NCI-H524 (cell line): ENCODE measurements at regions not wholly inside any gene's neighbourhood (a gene's known extent, or its start where the extent isn't known, plus 50 kb on each side); places are given as distances from the start of the nearest gene placed in this dataset.

Experiments used
- DNase-seq, 2 experiments: peaks; one replicate each; lab custom pipeline; 2025; lab: John Stamatoyannopoulos, UW

DNA sequence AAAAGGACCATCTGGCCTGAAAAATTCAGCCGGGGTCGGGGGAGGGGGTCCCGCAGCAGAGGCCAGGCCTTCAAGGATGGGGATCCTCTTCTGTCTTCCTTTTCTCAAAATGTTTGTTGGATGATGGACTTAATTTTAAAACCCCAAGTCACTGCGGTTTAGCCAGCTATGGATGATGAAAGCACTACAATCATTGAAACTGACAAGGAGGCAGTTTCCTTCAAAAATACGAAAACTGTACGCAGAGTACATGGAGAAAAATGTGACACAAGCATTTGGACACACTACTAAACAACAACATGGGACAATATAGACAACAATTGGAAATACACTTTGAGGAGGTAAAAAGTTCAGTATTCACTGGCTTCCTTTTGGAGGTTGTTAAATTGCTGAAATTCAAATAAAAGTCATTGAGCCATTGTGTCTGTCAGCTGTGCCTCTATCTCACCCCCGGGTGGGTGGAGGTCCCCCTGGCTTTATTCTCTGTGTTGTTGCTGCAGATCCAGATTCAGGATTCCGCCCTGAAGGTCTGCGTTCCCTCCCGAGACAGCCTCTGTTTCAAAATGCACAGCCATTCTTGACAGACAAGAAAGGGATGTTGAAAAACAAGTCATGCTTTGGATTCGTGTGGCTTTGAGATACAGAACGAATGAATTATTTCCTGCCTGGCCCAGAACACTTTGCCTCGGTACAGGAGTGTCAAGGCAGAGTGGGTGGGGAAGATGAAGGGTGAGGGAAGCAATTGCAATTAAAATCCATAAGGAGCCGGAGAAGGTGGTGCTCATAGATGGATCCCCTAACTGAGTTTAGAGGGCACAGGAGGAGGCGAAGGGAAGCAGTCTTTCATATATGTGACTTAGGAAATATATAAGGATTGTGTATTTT lies 118.2 kb downstream of the TTLL2 start:
- no peak for DNase-seq

DNA sequence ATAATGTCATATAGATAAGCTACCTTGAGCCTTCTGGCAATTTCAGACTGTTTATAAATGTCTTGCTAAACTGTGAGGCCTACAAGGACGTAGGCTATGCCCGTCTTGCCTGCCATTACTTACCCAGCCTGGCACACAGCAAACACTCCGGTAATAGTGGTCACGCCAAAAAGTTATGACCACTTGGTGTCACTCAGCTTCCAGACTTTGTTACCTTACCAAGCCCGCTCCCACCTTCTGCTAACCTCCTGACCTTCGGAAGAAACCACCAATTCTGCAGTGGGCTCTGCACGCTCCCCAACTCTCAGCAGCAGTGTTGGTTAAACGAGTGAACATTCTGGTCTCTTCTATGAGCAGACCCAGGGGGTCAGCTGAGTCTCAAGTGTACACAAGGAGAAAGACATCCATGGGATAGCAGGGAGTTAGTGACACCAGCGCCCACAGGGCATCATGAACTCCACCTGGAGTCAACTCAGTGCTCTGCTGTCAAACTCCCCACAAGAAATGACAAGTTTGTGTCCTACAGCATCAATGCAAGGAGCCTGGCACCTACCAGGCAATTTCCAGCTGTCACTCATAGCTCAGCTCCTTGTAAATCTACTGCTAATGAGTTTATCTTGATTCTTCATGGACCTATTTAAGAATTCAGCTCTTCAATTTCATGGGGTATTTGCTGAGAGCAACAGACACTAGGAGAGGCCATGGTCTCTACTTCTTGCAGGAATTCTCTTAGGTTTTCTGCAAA lies 119.9 kb downstream of the TTLL2 start:
- DNase-seq, result no peak

DNA sequence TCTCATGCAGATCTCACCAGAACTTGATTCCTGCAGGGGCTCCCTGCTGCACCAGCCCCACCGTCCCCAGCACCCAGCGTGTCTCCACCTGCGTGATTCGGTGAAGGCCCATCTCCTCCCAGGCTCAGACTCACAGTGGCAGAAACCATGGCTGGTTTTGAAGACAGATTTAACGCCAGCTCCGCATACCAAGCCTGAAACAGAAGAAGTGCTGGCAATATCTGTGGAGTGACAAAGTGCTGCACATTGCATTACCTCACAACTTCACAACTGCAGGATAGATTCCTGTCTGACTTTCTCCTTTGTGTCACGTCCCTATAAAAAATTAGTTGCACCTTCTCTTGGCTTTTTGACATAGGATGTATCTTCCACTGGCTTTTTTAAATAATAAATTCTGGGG lies 120.7 kb downstream of the TTLL2 start:
- no peak for DNase-seq

DNA sequence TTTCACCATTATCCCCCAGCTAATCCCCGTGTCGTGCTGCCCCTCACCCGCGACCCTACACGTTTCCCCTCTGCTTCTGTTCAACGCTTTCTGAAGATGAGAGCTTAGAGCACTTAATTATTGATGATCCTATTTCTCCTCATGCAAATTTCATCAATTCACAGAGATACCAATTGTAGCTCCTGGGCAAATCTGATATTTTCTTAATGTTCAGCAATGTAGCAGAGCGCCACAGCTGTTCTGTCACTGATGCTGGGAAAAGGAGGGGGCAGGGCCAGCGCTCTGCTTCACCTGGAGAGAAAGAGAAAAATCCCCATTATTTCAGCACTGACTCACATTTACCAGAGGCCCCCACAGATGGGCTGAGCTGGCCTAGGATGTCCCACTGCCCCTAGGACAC lies 121.2 kb downstream of the TTLL2 start:
- DNase-seq, result no peak

DNA sequence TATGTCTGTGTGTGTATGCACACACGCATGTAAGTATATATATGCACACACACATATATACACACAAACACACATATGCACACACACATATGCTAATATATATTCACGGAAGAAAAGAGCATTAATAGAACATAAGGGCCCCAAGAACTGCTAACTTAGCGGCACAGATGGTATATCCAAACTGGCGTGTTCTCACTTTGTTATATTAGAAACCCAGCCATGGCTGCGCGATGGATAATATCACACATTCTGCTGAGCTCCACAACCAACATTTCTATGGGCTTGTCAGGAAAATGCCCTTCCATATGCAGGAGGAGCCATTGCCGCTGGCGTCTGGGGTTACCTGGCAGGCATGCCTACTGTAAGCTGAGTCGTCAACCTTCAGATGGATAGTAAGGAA lies 122.1 kb downstream of the TTLL2 start:
- no peak for DNase-seq

DNA sequence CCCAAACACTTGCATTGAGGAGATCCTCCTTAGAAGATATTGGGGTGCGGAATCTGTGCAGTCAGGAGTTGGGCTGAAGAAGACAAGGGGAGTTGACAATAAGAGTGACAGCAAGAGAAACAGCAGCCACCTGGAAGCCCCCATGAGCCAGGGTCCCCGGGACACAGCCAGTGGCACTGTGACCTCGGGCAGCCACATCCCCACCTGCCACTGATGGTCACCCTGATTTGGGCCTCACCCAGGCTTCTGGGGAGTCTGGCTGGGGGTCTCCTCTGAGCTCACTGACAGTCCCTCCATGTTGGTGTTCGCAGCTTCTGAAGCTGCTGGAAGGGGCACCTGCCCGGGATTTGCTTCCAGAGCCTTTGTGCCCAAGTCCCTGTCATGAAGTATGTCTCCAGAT lies 123.5 kb downstream of the TTLL2 start:
- no peak for DNase-seq

DNA sequence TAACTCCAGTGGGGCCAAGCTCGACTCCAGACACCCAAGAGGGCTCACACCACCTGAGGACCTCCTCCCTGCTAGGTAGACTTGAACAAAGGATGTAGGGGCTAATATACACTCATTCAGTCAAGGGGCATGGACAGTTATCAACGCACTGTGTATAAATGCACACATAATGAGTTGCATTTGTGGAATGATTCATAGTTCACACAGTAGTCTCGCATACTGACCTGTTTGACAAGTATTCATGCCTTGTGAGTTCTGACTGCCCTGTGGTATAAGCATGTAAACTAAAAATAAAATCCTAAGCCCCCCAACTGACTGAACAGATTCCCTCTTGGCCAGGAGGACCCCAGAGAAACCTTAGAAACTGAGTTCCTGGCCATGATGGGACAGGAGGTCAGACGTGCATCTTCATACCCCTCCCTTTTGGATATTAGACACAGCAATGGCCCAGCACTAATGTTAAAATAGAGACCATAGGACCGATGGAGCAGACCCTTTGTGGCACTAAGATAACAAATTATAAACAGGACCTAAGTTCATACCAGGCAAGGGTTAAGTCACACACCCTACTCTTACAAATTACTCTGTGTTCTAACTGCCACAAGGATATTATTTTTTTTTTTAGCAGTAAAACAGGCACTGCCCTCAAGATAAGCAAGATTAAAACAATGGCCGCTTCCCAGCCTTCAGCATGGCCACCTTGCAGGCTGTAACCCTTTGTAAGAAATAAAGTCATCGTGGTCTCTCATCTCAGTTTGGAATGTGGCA lies 124.4 kb downstream of the TTLL2 start:
- no peak for DNase-seq

DNA sequence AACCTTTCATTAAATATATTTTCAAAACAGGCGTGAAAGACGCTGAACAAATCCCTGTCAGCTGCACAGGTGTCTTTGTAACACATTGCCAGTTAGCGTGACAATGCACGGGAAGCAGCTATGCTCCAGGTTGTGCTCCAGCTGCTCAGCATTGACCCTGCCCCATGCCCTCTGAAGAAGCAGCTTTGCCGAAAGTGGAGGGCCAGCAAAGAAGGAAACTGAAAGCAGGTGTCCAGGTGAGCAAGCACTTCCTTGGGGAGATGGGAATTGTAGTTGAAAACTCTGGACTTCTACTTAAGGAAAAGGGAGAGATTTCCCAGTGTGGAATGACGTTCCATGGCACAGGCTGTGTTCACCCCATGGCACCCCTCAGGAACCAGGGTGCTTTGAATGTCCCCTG lies 125.7 kb downstream of the TTLL2 start:
- no peak for DNase-seq

DNA sequence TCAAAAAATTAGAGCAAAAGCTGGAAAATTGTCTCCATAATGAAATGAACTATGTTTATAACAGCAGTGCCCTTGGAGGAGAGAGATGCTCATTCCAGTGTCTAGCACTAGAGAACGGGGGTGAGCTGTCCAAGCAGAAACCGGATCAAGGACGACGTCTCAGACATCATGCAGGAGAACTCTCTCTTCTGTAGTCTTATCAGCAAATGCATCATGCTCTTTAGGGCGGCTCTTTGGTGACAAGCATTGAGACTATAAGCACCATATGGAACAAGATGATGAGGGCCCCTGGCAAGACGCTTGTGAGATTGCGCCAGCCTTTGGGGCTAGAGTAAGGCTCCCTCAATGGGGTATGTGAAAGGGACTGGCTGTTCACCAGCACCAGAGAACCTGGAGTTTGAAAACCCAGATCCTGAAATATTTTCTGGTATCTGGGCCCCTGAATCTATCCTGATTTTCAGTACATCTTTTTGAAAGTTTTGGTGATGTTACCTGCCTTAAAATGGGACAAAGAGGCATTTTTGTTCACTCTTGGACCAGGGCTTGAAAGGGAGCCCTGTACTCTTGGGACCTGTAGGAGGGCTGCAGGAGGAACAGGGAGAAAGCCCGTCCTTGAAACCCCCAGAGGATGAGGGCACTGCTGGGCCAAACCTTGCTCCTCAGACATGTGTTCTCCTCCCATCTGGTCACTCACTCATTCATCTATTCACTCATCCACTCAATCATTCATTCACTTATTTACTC lies 127.6 kb downstream of the TTLL2 start:
- DNase-seq, result peak in 1 of 2 experiments; percentile 26

DNA sequence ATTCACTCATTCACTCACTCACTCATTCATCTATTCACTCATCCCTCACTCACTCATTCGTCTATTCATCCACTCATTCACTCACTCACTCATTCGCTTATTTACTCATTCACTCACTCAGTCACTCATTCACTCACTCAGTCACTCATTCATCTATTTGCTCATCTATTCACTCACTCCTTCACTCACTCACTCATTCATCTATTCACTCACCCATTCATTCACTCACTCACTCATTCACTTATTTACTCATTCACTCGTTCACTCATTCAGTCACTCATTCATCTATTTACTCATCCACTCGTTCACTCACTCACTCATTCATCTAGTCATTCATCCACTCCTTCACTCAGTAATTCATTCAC lies 128.2 kb downstream of the TTLL2 start:
- DNase-seq, result no peak

DNA sequence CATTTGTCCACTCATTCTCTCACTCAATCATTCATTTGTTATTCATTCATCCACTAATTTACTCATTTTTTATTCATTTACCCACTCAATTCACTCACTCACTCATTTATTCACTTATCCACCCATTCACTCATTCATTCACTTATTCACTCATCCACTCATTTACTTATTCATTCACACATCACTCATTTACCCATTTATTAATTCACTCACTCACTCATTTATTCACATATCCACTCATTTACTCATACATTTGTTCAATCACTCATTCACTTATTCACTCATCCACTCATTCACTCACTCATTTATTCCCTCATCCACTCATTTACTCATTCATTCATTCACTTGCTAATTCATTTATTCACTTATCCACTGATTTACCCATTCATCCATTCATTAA lies 129.1 kb downstream of the TTLL2 start:
- no peak for DNase-seq

DNA sequence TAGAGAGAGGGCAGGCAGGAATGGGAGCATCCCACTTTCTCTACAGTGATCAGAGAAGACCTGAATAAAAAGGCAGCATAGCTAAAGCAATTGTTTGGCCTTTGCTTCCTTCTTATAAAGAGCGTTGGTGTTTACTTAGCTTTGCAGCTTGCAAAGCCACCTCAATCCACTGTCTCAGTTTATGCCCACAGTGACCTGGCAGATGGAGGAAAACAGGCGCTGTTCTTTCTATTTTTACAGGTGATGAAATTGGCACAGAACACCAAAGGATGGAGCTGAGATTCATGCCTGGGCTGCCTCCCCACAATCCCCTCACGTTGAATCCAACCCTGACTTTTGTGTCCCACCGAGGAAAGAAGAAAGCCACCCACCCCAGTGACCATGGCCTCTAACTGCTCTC lies 130.5 kb downstream of the TTLL2 start:
- no peak for DNase-seq

DNA sequence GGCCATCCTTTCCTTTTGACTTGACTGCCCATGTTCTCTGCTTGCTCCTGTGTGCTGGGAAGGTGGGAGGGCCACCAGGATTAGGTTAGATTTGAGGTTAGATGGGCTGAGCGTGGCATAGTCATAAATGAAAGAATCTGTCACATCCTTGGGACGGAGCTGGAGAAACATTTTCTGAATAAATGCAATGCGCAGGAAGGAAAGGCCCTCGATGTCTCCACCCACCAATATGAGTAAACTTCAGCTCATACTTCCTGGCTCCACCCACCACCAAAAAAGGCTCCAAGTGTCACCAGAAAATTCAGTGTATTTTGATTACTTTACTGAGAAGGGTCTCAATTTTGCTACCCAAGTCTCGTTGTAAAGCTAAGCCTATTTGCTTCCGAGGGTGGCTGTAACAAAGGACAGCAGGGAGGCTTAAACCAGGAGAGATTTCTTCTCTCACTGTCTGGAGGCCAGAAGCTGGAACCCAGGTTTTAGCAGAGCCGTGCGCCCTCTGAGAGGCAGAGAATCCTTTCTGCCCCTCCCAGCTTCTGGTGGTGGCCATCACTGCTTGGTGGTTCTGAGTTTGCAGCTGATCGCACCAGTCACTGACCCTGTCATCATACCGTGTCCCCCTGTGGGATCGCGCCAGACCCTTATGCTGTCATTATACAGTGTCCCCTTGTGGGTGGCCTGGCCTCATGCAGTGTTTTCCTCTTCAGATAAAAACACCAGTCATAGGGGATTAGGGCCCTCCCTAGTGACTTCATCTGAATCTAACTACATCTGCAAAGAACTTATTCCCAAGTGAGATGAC lies 137.8 kb downstream of the TTLL2 start:
- no peak for DNase-seq

DNA sequence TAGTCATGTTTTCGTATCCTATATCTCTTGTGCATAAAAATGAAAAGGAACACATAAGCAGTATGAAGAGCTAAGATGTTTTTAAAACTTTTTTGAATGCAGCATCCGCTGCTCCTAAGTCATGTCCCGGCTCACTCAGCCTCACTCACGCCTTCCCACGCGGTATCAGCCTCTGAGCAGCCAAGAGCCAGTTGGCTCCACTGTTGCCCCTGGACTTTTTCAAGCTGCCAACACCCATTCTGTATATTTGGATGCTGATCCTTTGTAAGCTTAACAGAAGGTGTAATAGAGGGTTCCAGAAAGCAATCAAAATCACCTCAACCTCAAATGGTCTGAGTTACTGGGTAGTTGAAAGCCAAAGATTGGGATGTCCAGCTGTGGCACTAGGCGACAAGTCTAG lies 139.3 kb downstream of the TTLL2 start:
- no peak for DNase-seq

DNA sequence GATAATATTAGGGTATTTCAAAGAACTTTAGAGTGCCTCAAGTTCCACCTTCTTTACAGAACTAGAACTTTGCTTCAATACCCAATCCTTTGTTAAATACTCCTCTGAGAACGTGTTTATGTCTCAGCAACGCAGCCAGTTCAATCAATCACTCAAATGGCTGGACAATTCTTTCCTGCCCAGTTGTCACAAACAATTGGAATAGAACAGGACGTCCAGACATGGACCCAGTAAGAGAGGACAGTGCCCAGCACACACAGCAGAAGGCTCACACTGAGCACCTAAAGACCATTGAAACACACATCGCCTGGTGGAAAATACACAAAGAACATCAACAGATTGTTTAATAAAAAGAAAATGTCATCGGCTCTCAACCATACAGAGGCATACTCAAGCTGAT lies 140.6 kb downstream of the TTLL2 start:
- DNase-seq, result no peak

DNA sequence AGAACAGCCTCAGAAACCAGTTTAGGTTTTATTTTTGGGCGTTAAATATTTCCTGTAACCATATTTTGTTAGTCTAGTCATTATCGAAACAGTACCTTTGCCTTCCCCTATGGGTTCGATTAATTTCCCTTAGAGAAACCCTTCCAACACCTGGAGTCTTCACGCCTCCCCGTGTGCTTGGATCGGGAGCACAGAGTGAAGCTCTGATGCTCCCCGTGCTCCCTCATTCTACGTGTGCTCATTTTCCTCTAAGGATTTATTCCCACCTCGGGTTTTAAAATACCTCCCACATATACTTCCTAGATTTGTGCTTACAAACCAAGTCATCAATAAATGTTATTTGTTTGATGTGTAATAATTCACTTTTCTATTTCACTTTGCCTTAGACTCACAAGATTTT lies 142.4 kb downstream of the TTLL2 start:
- DNase-seq, result no peak

DNA sequence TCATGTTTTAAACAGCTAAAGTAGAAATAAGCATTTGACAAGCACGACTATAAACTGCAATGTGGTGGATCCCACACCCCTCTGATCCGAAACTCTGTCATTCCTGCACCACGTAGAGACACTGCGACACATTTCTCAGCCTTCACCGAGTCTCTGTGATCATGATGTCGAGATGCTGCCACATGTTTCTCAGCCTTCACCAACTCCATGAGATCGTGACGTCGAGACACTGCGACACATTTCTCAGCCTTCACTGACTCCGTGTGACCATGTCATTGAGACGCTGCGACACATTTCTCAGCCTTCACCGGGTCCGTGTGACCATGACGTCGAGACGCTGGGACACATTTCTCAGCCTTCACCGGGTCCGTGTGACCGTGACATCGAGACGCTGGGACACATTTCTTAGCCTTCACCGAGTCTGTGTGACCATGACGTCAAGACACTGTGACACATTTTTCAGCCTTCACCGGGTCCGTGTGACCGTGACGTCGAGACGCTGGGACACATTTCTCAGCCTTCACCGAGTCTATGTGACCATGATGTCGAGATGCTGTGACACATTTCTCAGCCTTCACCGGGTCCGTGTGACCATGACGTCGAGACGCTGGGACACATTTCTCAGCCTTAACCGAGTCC lies 143.0 kb downstream of the TTLL2 start:
- no peak for DNase-seq

DNA sequence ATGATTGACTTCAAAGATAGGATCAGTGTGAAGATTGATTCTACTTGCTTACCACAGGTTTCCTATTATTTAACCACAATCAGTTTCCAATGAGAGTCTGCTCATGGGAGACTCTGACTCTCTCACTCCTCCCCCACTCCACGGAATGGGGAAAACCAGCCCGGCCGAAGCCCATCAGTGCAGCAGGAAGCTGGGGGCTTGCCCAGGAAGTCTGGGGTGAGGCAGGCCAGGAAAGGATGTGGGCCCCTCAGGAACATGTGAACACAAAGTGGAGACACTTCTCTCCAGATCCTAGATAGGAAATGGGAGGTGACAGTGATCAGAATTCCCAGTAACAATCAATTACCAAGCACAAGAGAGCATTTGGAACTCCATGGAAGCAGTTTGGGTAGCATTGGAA lies 144.2 kb downstream of the TTLL2 start:
- DNase-seq, result no peak

DNA sequence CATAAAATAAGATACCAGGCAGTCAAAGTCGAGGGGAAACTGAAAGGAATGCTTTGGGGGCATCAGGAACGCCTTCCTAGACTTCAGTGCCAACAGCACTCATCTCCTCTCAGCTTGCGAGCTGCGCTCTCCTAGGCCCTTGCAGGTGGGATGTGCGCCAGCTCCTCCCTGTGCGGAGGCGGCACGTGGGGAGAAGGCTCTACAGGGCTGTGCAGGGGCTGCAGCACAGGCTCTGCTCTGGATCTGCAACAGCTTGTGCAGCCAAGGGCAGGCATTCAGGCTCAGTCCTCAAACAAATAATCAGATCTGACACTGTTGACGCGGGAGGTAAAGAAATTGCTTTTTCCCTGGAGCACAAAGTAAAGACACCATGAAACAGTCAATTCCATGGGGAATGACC lies 144.8 kb downstream of the TTLL2 start:
- no peak for DNase-seq

DNA sequence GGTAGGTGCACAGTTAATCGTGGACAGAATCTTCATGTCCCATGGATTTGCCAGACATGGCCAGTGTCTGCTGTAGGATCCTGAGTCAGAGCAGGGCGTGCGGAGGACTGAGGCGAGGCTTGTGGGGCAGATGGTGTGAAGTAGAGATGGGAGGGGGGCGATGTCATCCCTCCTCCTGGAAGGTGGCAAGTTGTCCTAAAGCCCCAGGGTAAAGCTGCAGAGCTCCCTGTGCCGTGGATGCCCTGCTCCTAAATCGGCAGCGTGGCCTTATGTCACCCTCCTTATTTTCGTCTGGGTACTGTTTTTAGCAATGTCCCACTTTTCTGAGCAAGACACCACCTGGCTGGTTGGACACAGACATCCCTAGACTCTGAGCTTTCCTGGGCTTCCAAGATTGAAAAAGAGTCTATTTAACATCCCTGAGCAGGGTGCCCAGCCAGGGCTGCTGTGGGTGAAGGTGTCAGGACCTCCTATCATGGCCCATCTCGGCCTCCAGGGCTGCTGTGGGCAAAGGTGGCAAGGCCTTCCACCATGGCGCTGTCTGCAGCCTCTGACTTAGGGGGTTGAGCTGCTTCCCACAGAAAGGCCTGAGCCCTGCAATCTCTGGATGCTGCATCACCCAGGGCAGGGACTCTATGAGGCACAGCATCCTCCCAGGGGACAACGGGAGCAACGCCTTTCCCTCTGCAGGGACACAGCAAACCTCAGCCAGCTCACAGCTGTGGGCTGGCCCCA lies 145.4 kb downstream of the TTLL2 start:
- DNase-seq, result peak in 1 of 2 experiments; percentile 22
